Omental fat pad (tissue), 3 donors: ENCODE measurements at regions not wholly inside any gene's neighbourhood (a gene's known extent, or its start where the extent isn't known, plus 50 kb on each side); places are given as distances from the start of the nearest gene placed in this dataset.

Experiments used
- ATAC-seq: fragments of 150-250 bp; one replicate; pipeline ENCODE4 v1.9.1; 2016; ENCODE audit warnings: mild to moderate bottlenecking, moderate library complexity; ENCODE audit not compliant: low FRiP score
- DNase-seq: peaks from one replicate; pipeline ENCODE4 v3.0.0-alpha.2; 2019; ENCODE audit warnings: low spot score
- TF ChIP-seq, protein P1 (sequence below), 3 donors: fragments of 450-650 bp; IDR thresholded peaks; one replicate each; pipeline ENCODE4 v1.5.1; 2016 to 2017; ENCODE audit warnings: antibody characterized with exemption in 3 of 3, mild to moderate bottlenecking in 3 of 3, moderate library complexity in 2 of 3

- no peak for ATAC-seq
- TF ChIP-seq, protein P1, sequence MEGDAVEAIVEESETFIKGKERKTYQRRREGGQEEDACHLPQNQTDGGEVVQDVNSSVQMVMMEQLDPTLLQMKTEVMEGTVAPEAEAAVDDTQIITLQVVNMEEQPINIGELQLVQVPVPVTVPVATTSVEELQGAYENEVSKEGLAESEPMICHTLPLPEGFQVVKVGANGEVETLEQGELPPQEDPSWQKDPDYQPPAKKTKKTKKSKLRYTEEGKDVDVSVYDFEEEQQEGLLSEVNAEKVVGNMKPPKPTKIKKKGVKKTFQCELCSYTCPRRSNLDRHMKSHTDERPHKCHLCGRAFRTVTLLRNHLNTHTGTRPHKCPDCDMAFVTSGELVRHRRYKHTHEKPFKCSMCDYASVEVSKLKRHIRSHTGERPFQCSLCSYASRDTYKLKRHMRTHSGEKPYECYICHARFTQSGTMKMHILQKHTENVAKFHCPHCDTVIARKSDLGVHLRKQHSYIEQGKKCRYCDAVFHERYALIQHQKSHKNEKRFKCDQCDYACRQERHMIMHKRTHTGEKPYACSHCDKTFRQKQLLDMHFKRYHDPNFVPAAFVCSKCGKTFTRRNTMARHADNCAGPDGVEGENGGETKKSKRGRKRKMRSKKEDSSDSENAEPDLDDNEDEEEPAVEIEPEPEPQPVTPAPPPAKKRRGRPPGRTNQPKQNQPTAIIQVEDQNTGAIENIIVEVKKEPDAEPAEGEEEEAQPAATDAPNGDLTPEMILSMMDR (IDR thresholded peaks at IDR 0.05): no peak
- no peak for DNase-seq
Observed at GRCh38 chr10:131451407-131452015, 140.0 kb upstream of the TCERG1L start.

DNA sequence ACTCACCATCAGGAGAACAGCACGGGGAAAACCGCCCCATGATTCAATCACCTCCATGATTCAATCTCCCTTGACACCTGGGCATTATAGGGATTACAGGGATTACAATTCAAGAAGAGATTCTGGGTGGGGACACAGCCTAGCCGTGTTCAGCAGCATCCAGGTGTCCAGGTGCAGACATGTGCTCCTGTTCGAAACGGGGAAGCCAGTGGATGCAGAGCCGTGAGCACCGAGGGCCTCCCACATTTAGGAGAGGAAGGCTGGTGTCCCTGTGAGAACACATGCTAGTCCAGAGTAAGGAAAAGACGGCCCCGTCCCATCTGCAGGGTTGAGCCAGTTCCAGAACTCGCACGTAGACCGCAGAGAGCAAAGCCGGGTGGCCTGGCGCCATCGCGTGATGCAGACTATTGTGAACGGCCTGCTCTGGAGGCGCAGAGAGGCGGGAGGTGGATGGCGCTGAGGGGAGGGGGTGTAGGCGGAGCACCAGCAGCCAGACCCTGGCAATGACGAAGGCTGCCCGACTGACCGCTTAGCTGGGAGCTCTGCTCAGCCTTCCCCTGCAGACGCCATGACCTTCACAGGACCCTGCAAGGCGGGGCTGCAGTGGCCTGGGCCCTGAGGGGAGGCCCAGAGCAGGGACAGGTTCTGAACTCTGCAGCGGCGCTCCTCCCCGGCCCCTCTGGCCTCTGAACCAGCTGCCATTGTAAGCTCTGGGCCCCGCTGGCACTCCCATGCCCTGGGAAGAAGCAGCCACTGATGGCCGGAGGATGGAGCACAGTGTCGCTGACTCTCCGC lies 141.6 kb upstream of the TCERG1L start:
- no peak for DNase-seq
- TF ChIP-seq, protein P1 (IDR thresholded peaks at IDR 0.05): no peak
- no peak for ATAC-seq

GRCh38 chr10:131453721-131454634 lies 142.5 kb upstream of the TCERG1L start:
- ATAC-seq (peak; percentile 62), DNase-seq (peak; percentile 72)
- TF ChIP-seq, protein P1 (IDR thresholded peaks at IDR 0.05): peak in 1 of 3 donors; percentile 36

- DNase-seq: no peak
- no peak for ATAC-seq
- TF ChIP-seq, protein P1 (IDR thresholded peaks at IDR 0.05): no peak
Observed at GRCh38 chr10:131456411-131456810, 144.9 kb upstream of the TCERG1L start.

- no peak for DNase-seq
Observed at GRCh38 chr10:131461093-131461492, 149.6 kb upstream of the TCERG1L start.

DNA sequence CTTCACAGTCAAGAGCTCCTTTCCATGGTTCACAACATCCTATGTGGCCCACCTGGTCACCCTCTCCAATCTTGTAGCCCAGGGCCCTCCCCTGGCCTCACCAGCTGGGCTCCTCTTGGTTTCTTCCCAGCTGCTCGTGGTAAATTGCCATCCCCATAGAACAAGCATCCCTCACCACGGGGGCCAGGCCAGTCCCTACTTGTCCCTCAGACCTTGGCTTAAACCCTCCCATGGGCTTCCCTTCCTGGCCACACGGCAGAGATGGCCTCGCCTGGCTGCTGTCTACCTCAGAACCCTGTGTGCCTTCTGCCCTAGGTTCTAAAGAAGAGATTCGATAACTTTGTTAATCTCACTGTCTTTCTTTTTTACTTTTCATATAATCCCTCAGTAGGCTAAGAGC lies 153.3 kb upstream of the TCERG1L start:
- TF ChIP-seq, protein P1 (IDR thresholded peaks at IDR 0.05): no peak
- DNase-seq: no peak
- ATAC-seq: no peak

More at GRCh38 chr10:131461093-131461492, 149.6 kb upstream of the TCERG1L start:
- no peak for ATAC-seq
- TF ChIP-seq, protein P1 (IDR thresholded peaks at IDR 0.05): no peak
